ENCODE measurements at regions not wholly inside any gene's neighbourhood (a gene's known extent, or its start where the extent isn't known, plus 50 kb on each side); places are given as distances from the start of the nearest gene placed in this dataset.

- no peaks in the 10 kb centered on the region for H3K4me1 ChIP-seq
- H3K36me3 ChIP-seq, result no peaks in the 10 kb centered on the region
- no peak overlapping the region for H3K27ac ChIP-seq
- H3K27me3 ChIP-seq, result no peaks in the 10 kb centered on the region
- H3K9ac ChIP-seq, result no peak overlapping the region
- no peaks in the 10 kb centered on the region for H3K9me3 ChIP-seq (replicated peaks in 1 of 11)
- H3K4me2 ChIP-seq, result no peak overlapping the region
- TF ChIP-seq Cebpa-rat (IDR thresholded peaks at IDR 0.05), result no peak
- H4K20me1 ChIP-seq, result no peaks in the 10 kb centered on the region
- H3K4me3 ChIP-seq, result no peak overlapping the region
Observed at GRCh38 chr2:103419506-103419905, 657.7 kb downstream of the TMEM182 start.

GRCh38 chr2:103423100-103423499, 661.3 kb downstream of the TMEM182 start:
- Histone ChIP-seq H3K4me2 (no peak overlapping the region), H3K9me3 (replicated peaks in 1 of 11) (peaks cover 0 to 4% (median 0%) of the 10 kb centered on the region in 11 experiments; a peak in 1 of 22 replicates), H3K36me3 (no peaks in the 10 kb centered on the region), H3K4me1 (no peaks in the 10 kb centered on the region), H3K9ac (no peak overlapping the region), H4K20me1 (no peaks in the 10 kb centered on the region), H3K4me3 (no peak overlapping the region), H3K27me3 (no peaks in the 10 kb centered on the region), H3K27ac (no peak overlapping the region)
- TF ChIP-seq Cebpa-rat (IDR thresholded peaks at IDR 0.05), result no peak

GRCh38 chr2:103427567-103427966, 665.7 kb downstream of the TMEM182 start:
- Histone ChIP-seq H3K9ac (no peak overlapping the region), H3K4me2 (no peak overlapping the region), H3K27ac (no peak overlapping the region), H3K27me3 (no peaks in the 10 kb centered on the region), H3K36me3 (no peaks in the 10 kb centered on the region), H4K20me1 (no peaks in the 10 kb centered on the region), H3K4me3 (no peak overlapping the region), H3K4me1 (no peaks in the 10 kb centered on the region), H3K9me3 (replicated peaks in 1 of 11) (peaks cover 0 to 4% (median 0%) of the 10 kb centered on the region in 11 experiments; a peak in 1 of 22 replicates)
- no peak for TF ChIP-seq Cebpa-rat (IDR thresholded peaks at IDR 0.05)

- H4K20me1 ChIP-seq, result no peaks in the 10 kb centered on the region
- no peak overlapping the region for H3K4me2 ChIP-seq
- no peaks in the 10 kb centered on the region for H3K36me3 ChIP-seq
- H3K9me3 ChIP-seq (replicated peaks in 1 of 11), result peaks cover 0 to 4% (median 0%) of the 10 kb centered on the region in 11 experiments; a peak in 1 of 22 replicates
- H3K27me3 ChIP-seq, result no peaks in the 10 kb centered on the region
- H3K4me3 ChIP-seq, result no peak overlapping the region
- no peak for TF ChIP-seq Cebpa-rat (IDR thresholded peaks at IDR 0.05)
- no peaks in the 10 kb centered on the region for H3K4me1 ChIP-seq
- H3K27ac ChIP-seq, result no peak overlapping the region
- no peak overlapping the region for H3K9ac ChIP-seq
Observed at GRCh38 chr2:103430191-103430590, 668.4 kb downstream of the TMEM182 start.

GRCh38 chr2:103435010-103435409, 673.2 kb downstream of the TMEM182 start:
- no peak overlapping the region for H3K4me3 ChIP-seq
- H3K9me3 ChIP-seq (replicated peaks in 1 of 11), result no peaks in the 10 kb centered on the region
- no peaks in the 10 kb centered on the region for H3K36me3 ChIP-seq
- H4K20me1 ChIP-seq, result no peaks in the 10 kb centered on the region
- H3K9ac ChIP-seq, result no peak overlapping the region
- no peak overlapping the region for H3K27ac ChIP-seq
- no peak overlapping the region for H3K4me2 ChIP-seq
- peaks cover 0 to 7% (median 0%) of the 10 kb centered on the region in 10 experiments; a peak in 6 of 20 replicates for H3K4me1 ChIP-seq
- no peak for TF ChIP-seq Cebpa-rat (IDR thresholded peaks at IDR 0.05)
- H3K27me3 ChIP-seq, result no peaks in the 10 kb centered on the region

GRCh38 chr2:103437161-103437560, 675.3 kb downstream of the TMEM182 start:
- Histone ChIP-seq H3K4me1 (peaks cover 0 to 7% (median 0%) of the 10 kb centered on the region in 10 experiments; a peak in 6 of 20 replicates), H3K9ac (no peak overlapping the region), H3K4me2 (no peak overlapping the region), H3K27me3 (no peaks in the 10 kb centered on the region), H4K20me1 (no peaks in the 10 kb centered on the region), H3K4me3 (no peak overlapping the region), H3K9me3 (replicated peaks in 1 of 11) (no peaks in the 10 kb centered on the region), H3K27ac (no peak overlapping the region), H3K36me3 (no peaks in the 10 kb centered on the region)
- no peak for TF ChIP-seq Cebpa-rat (IDR thresholded peaks at IDR 0.05)

GRCh38 chr2:103445347-103445746, 683.5 kb downstream of the TMEM182 start:
- no peak overlapping the region for H3K27ac ChIP-seq
- no peaks in the 10 kb centered on the region for H4K20me1 ChIP-seq
- TF ChIP-seq Cebpa-rat (IDR thresholded peaks at IDR 0.05), result no peak
- H3K4me1 ChIP-seq, result 0 out of 20 replicates have a peak, but pooled peaks cover 0 to 5% (median 0%) of the 10 kb centered on the region in 10 experiments
- H3K9me3 ChIP-seq (replicated peaks in 1 of 11), result no peaks in the 10 kb centered on the region
- no peaks in the 10 kb centered on the region for H3K36me3 ChIP-seq
- H3K27me3 ChIP-seq, result no peaks in the 10 kb centered on the region
- no peak overlapping the region for H3K9ac ChIP-seq
- no peak overlapping the region for H3K4me3 ChIP-seq
- H3K4me2 ChIP-seq, result no peak overlapping the region

GRCh38 chr2:103448495-103448894, 686.7 kb downstream of the TMEM182 start:
- no peaks in the 10 kb centered on the region for H3K27me3 ChIP-seq
- no peak overlapping the region for H3K27ac ChIP-seq
- no peak for TF ChIP-seq Cebpa-rat (IDR thresholded peaks at IDR 0.05)
- H4K20me1 ChIP-seq, result no peaks in the 10 kb centered on the region
- peaks cover 0 to 15% (median 0%) of the 10 kb centered on the region in 10 experiments; a peak in 2 of 20 replicates for H3K4me1 ChIP-seq
- no peak overlapping the region for H3K9ac ChIP-seq
- no peaks in the 10 kb centered on the region for H3K9me3 ChIP-seq (replicated peaks in 1 of 11)
- no peak overlapping the region for H3K4me3 ChIP-seq
- no peaks in the 10 kb centered on the region for H3K36me3 ChIP-seq
- no peak overlapping the region for H3K4me2 ChIP-seq

GRCh38 chr2:103451283-103451682, 689.5 kb downstream of the TMEM182 start:
- Histone ChIP-seq H3K4me2 (peak overlapping the region in 4 of 11 experiments; percentile 8 to 46 (median 29); a peak in 7 of 22 replicates), H3K9me3 (replicated peaks in 1 of 11) (no peaks in the 10 kb centered on the region), H3K9ac (no peak overlapping the region)

GRCh38 chr2:103459283-103459682, 697.5 kb downstream of the TMEM182 start:
- Histone ChIP-seq H4K20me1 (no peaks in the 10 kb centered on the region), H3K36me3 (no peaks in the 10 kb centered on the region)
- TF ChIP-seq Cebpa-rat (IDR thresholded peaks at IDR 0.05), result no peak

More at GRCh38 chr2:103451283-103451682, 689.5 kb downstream of the TMEM182 start:
- H3K36me3 ChIP-seq, result no peaks in the 10 kb centered on the region
- H3K27me3 ChIP-seq, result no peaks in the 10 kb centered on the region
- no peaks in the 10 kb centered on the region for H4K20me1 ChIP-seq
- TF ChIP-seq Cebpa-rat (IDR thresholded peaks at IDR 0.05), result no peak
- H3K27ac ChIP-seq, result no peak overlapping the region
- H3K4me3 ChIP-seq, result no peak overlapping the region
- H3K4me1 ChIP-seq, result peaks cover 0 to 15% (median 0%) of the 10 kb centered on the region in 10 experiments; a peak in 2 of 20 replicates

More at GRCh38 chr2:103459283-103459682, 697.5 kb downstream of the TMEM182 start:
- Histone ChIP-seq H3K27ac (no peak overlapping the region), H3K27me3 (no peaks in the 10 kb centered on the region), H3K9ac (no peak overlapping the region), H3K4me3 (no peak overlapping the region), H3K4me2 (no peak overlapping the region), H3K4me1 (no peaks in the 10 kb centered on the region), H3K9me3 (replicated peaks in 1 of 11) (no peaks in the 10 kb centered on the region)
